Thyroid gland (tissue), 4 donors: ENCODE measurements at regions not wholly inside any gene's neighbourhood (a gene's known extent, or its start where the extent isn't known, plus 50 kb on each side); places are given as distances from the start of the nearest gene placed in this dataset.

Experiments
- DNase-seq, 2 donors: peaks; one replicate each; pipeline ENCODE4 v3.0.0-alpha.2; 2019
- H3K27ac ChIP-seq, 3 donors: fragments of 200-600 bp; sonication (generic); 1 replicate in 2 of 3; 2 replicates in 1 of 3; pipeline ENCODE4 v1.5.1; 2016 to 2019; ENCODE audit warnings: mild to moderate bottlenecking in 1 of 3, moderate library complexity in 1 of 3
- H3K27me3 ChIP-seq: fragments of 200-600 bp; sonication (generic); one replicate; pipeline ENCODE4 v1.5.1; 2019
- H3K36me3 ChIP-seq, 2 donors: fragments of 200-600 bp; sonication (generic); one replicate each; pipeline ENCODE4 v1.5.1; 2016 to 2019
- H3K4me1 ChIP-seq, 2 donors: fragments of 200-600 bp; sonication (generic); one replicate each; pipeline ENCODE4 v1.5.1; 2017 to 2019
- H3K4me3 ChIP-seq, 3 donors: fragments of 200-600 bp; sonication (generic); replicated peaks in 1 of 3; 1 replicate in 2 of 3; 2 replicates in 1 of 3; pipeline ENCODE4 v1.5.1; 2016; ENCODE audit warnings: mild to moderate bottlenecking in 1 of 3
- H3K9me3 ChIP-seq: fragments of 200-600 bp; sonication (generic); one replicate; pipeline ENCODE4 v1.5.1; 2017
- POLR2A ChIP-seq, 2 donors: fragments of 450-650 bp; IDR thresholded peaks; one replicate each; pipeline ENCODE4 v1.6.1; 2017; ENCODE audit warnings: antibody characterized with exemption in 2 of 2, mild to moderate bottlenecking in 2 of 2, moderate library complexity in 1 of 2
- WGBS, 2 donors: methylation state at CpG; one replicate each; pipeline ENCODE4 v1.1.5; 2017; 5-methylcytosine and 5-hydroxymethylcytosine counted together
- intact Hi-C: fragments of 100-400 bp; cut with DNase I; formaldehyde crosslinking; loops from one replicate; pipeline ENCODE4 v1.15.1; 2023
- TF ChIP-seq, protein P1 (sequence below), 6 experiments: fragments of 200-600 bp in 3 of 6; fragments of 450-650 bp in 3 of 6; sonication (generic) in 3 of 6; IDR thresholded peaks; one replicate each; pipeline ENCODE4 v1.5.1; 2016 to 2019; ENCODE audit warnings: antibody characterized with exemption in 6 of 6, mild to moderate bottlenecking in 2 of 6, inconsistent platforms in 1 of 6, moderate library complexity in 1 of 6

DNA sequence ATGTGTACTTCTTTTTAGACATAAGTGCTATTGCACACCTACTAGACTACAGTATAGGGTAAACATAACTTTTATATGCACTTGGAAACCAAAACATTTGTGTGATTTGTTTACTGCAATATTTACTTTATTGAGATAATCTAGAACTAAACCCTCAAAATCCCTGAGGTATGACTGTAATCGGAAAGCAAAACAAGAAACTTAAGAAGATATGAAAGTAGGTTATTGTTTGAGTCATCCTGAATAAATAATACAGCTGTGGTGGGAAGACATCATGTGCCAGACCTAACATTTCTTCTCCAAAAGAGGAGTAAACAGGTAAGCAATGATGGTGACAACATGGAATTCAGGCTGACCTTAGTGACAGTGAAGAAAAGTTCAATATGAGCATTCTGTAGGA, 765.5 kb downstream of the OTOL1 start:
- no peak for DNase-seq
- 85 to 90% methylated on average over 1 of the region's 1 CpG for WGBS, 2 donors
- no peak overlapping the region for H3K27ac ChIP-seq
- intact Hi-C loops, result no loop called here
- no peaks in the 10 kb centered on the region for H3K4me1 ChIP-seq
- TF ChIP-seq, protein P1, sequence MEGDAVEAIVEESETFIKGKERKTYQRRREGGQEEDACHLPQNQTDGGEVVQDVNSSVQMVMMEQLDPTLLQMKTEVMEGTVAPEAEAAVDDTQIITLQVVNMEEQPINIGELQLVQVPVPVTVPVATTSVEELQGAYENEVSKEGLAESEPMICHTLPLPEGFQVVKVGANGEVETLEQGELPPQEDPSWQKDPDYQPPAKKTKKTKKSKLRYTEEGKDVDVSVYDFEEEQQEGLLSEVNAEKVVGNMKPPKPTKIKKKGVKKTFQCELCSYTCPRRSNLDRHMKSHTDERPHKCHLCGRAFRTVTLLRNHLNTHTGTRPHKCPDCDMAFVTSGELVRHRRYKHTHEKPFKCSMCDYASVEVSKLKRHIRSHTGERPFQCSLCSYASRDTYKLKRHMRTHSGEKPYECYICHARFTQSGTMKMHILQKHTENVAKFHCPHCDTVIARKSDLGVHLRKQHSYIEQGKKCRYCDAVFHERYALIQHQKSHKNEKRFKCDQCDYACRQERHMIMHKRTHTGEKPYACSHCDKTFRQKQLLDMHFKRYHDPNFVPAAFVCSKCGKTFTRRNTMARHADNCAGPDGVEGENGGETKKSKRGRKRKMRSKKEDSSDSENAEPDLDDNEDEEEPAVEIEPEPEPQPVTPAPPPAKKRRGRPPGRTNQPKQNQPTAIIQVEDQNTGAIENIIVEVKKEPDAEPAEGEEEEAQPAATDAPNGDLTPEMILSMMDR (IDR thresholded peaks at IDR 0.05), result no peak
- no peak for TF ChIP-seq POLR2A (IDR thresholded peaks at IDR 0.05)
- no peak overlapping the region for H3K4me3 ChIP-seq
- no peaks in the 10 kb centered on the region for H3K27me3 ChIP-seq
- H3K9me3 ChIP-seq, result no peaks in the 10 kb centered on the region
- H3K36me3 ChIP-seq, result no peaks in the 10 kb centered on the region

GRCh38 chr3:162263596-162263995, 767.0 kb downstream of the OTOL1 start:
- Histone ChIP-seq H3K27ac (no peak overlapping the region), H3K9me3 (no peaks in the 10 kb centered on the region), H3K4me3 (no peak overlapping the region), H3K36me3 (no peaks in the 10 kb centered on the region), H3K4me1 (no peaks in the 10 kb centered on the region), H3K27me3 (no peaks in the 10 kb centered on the region)
- intact Hi-C loops, result no loop called here
- no peak for DNase-seq
- 73 to 74% methylated on average over 2 of the region's 2 CpGs for WGBS, 2 donors
- no peak for TF ChIP-seq POLR2A (IDR thresholded peaks at IDR 0.05)
- TF ChIP-seq, protein P1 (IDR thresholded peaks at IDR 0.05), result no peak

DNA sequence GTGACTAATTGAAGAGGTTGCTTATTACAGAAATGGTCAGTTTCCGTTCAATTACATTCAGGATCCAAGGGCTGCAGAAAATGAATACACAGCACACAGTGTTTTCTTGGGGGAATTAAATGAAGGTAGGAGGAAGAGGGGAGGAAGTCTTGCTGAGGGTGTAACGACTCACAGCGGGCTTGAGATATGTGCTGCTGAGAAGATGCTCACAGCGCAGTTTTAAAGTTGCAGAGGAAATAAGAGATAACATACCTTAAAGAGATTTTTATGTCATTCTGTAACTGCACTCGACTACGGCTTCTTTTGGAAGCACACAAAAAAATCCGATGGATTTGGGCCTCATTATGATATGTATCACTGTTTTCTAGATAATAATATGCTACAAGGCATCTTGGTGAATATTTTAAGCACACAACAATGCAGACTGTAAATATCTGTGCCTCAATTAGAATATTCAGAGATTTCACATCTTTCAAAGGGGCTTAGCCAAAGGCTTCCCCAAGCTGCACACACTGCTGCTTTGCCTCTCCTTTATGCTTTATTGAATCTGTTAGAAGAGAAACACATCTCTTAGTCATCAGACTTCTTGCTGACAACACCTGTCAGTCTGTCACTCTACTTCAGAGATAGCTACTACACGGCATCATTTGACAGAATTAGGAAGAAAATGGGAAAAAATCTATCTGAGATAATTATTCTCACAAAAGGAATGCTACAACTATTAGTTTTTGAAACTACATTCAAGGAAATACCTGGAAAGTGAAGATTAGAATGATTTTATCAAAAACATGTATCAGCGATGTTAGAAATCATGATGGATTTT, 773.2 kb downstream of the OTOL1 start:
- H3K4me1 ChIP-seq, result no peaks in the 10 kb centered on the region
- 64 to 68% methylated on average over 9 of the region's 9 CpGs for WGBS, 2 donors
- no peaks in the 10 kb centered on the region for H3K27me3 ChIP-seq
- no peaks in the 10 kb centered on the region for H3K36me3 ChIP-seq
- intact Hi-C loops, result no loop called here
- TF ChIP-seq POLR2A (IDR thresholded peaks at IDR 0.05), result no peak
- TF ChIP-seq, protein P1 (IDR thresholded peaks at IDR 0.05), result no peak
- H3K9me3 ChIP-seq, result no peaks in the 10 kb centered on the region
- H3K4me3 ChIP-seq, result no peak overlapping the region
- no peak for DNase-seq
- H3K27ac ChIP-seq, result no peak overlapping the region

DNA sequence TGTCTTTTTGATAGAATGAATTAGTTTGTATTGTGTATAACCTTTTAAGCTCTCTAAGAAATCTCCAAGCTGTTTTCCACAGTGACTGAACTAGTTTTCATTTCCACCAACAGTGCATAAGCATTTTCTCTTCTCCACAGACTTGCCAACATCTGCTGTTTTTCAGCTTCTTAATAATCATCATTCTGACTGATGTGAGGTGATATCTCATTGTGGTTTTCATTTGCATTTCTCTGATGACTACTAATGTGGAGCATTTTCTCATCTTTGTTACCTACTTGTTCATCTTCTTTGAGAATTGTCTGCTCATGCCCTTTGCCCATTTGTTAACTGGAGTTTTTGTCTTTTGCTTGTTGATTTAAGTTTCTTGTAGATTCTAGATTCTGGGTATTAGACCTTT, 777.5 kb downstream of the OTOL1 start:
- intact Hi-C loops, result no loop called here
- no peak for DNase-seq
- Histone ChIP-seq H3K4me3 (no peak overlapping the region), H3K4me1 (no peaks in the 10 kb centered on the region), H3K27ac (no peak overlapping the region), H3K36me3 (no peaks in the 10 kb centered on the region), H3K27me3 (no peaks in the 10 kb centered on the region), H3K9me3 (no peaks in the 10 kb centered on the region)
- TF ChIP-seq, protein P1 (IDR thresholded peaks at IDR 0.05), result no peak
- TF ChIP-seq POLR2A (IDR thresholded peaks at IDR 0.05), result no peak

- H3K27me3 ChIP-seq, result no peaks in the 10 kb centered on the region
- H3K9me3 ChIP-seq, result no peaks in the 10 kb centered on the region
- H3K4me3 ChIP-seq, result no peak overlapping the region
- no peaks in the 10 kb centered on the region for H3K36me3 ChIP-seq
- H3K4me1 ChIP-seq, result no peaks in the 10 kb centered on the region
- intact Hi-C loops, result no loop called here
- DNase-seq, result no peak
- WGBS, 2 donors, result 78 to 83% methylated on average over 2 of the region's 2 CpGs
- TF ChIP-seq POLR2A (IDR thresholded peaks at IDR 0.05), result no peak
- TF ChIP-seq, protein P1 (IDR thresholded peaks at IDR 0.05), result no peak
- H3K27ac ChIP-seq, result no peak overlapping the region
Observed at GRCh38 chr3:162278834-162279233, 782.2 kb downstream of the OTOL1 start.
